HepG2 (cell line): ENCODE measurements at regions not wholly inside any gene's neighbourhood (a gene's known extent, or its start where the extent isn't known, plus 50 kb on each side); places are given as distances from the start of the nearest gene placed in this dataset.

ENCODE experiments used
- BATF2 ChIP-seq: sonication (generic); formaldehyde crosslinking; IDR thresholded peaks from 2 replicates; pipeline ENCODE4 v1.8.0; 2022; ENCODE audit warnings: mild to moderate bottlenecking, missing genetic modification reagents, moderate library complexity
- CTCF ChIP-seq: sonication (generic); formaldehyde crosslinking; IDR thresholded peaks from 2 replicates; pipeline ENCODE4 v1.5.0; 2020; ENCODE audit warnings: mild to moderate bottlenecking, missing genetic modification reagents, moderate library complexity
- ETV6 ChIP-seq: sonication (generic); formaldehyde crosslinking; conservative IDR thresholded peaks from 2 replicates; pipeline ENCODE4 v1.4.0; 2020; ENCODE audit warnings: missing genetic modification reagents
- EZH2 ChIP-seq: conservative IDR thresholded peaks from 2 replicates; pipeline ENCODE4 v1.6.1; 2012; ENCODE audit warnings: mild to moderate bottlenecking, low read depth, low read length, moderate library complexity
- HINFP ChIP-seq: sonication (generic); formaldehyde crosslinking; IDR thresholded peaks from 2 replicates; pipeline ENCODE4 v1.4.0; 2020; ENCODE audit warnings: low read depth, mild to moderate bottlenecking, missing genetic modification reagents
- JDP2 ChIP-seq: sonication (generic); formaldehyde crosslinking; IDR thresholded peaks from 2 replicates; pipeline ENCODE4 v1.8.1; 2022; ENCODE audit warnings: missing genetic modification reagents, borderline replicate concordance
- KAT7 ChIP-seq: IDR thresholded peaks from 2 replicates; pipeline ENCODE4 v1.6.1; 2018; ENCODE audit warnings: borderline replicate concordance, missing compliant biosample characterization
- POLR2A ChIP-seq, 2 experiments: IDR thresholded peaks; 2 replicates each; pipeline ENCODE4 v1.6.1; 2011; ENCODE audit warnings: low read depth in 2 of 2, low read length in 2 of 2, mild to moderate bottlenecking in 1 of 2, moderate library complexity in 1 of 2; ENCODE audit not compliant: insufficient read depth in 1 of 2
- RXRA ChIP-seq: sonication (generic); formaldehyde crosslinking; IDR thresholded peaks from 2 replicates; pipeline ENCODE4 v1.5.1; 2020; ENCODE audit warnings: missing genetic modification reagents
- TRIM24 ChIP-seq: sonication (generic); formaldehyde crosslinking; IDR thresholded peaks from 2 replicates; pipeline ENCODE4 v1.8.0; 2022; ENCODE audit warnings: mild to moderate bottlenecking, missing genetic modification reagents
- ZBTB26 ChIP-seq: IDR thresholded peaks from 2 replicates; pipeline ENCODE4 v1.6.1; 2016; ENCODE audit warnings: missing compliant biosample characterization, missing genetic modification reagents, borderline replicate concordance
- ZNF766 ChIP-seq: sonication (generic); formaldehyde crosslinking; IDR thresholded peaks from 2 replicates; pipeline ENCODE4 v1.5.0; 2020; ENCODE audit warnings: missing genetic modification reagents, borderline replicate concordance

- TF ChIP-seq CTCF (CRISPR knock-in tag) (no peak), ETV6 (CRISPR knock-in tag) (no peak), POLR2A (IDR thresholded peaks at IDR 0.05; ENCODE audit: insufficient read depth in 1 of 2, low read depth in 2 of 2, low read length in 2 of 2) (no peak), JDP2 (no peak), RXRA (CRISPR knock-in tag) (no peak), HINFP (CRISPR knock-in tag) (no peak), EZH2 (no peak), TRIM24 (no peak), BATF2 (CRISPR knock-in tag) (no peak), KAT7 (CRISPR knock-in tag) (no peak), ZBTB26 (CRISPR knock-in tag) (no peak), ZNF766 (CRISPR knock-in tag) (no peak)
Measured at GRCh38 chr12:89106950-89107349, 245.4 kb downstream of the DUSP6 start.
